ENCODE measurements at regions not wholly inside any gene's neighbourhood (a gene's known extent, or its start where the extent isn't known, plus 50 kb on each side); places are given as distances from the start of the nearest gene placed in this dataset.

DNA sequence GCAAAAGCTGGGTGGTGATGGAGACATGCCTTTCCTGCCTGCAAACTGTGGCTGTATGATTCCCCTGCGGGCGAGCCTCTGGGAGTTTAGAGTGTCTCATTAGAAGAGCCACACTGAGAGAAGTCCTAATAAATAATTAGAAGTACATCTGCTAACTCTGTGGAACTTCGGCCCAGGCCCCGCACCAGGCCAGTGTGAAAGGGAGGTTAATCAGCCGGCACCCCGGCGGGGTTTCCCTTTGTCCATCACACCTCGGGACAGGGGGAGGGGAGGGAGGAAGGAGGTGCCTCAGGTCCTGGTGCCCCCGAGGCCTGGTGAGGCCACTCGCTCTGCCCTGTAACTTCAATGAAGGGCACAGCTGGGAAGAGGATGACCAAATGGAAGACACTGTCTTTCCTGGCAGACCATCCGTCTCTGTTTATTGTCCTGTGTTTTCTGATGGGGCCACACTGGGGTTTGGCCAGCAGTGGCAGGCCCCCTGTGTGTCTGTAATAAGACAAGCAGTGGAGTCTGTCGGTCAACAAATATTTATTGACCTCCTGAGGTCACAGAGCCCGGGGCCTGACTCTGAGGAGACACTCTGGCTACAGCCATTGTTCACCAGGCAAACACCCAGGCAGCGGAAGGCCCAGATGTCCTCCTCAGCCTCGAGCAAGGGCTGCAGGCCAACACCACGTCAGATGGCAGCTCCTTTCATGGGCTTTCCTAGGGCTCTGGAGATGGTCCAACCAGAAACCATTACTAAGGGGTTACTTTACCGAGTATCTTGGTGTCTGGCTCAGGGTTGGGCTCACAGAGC lies 267.5 kb upstream of the RAB4A start (continued):
- TF ChIP-seq HNRNPUL1 (IDR thresholded peaks at IDR 0.05; ENCODE audit: low read depth, low read length): no peak
- TF ChIP-seq, protein P1, sequence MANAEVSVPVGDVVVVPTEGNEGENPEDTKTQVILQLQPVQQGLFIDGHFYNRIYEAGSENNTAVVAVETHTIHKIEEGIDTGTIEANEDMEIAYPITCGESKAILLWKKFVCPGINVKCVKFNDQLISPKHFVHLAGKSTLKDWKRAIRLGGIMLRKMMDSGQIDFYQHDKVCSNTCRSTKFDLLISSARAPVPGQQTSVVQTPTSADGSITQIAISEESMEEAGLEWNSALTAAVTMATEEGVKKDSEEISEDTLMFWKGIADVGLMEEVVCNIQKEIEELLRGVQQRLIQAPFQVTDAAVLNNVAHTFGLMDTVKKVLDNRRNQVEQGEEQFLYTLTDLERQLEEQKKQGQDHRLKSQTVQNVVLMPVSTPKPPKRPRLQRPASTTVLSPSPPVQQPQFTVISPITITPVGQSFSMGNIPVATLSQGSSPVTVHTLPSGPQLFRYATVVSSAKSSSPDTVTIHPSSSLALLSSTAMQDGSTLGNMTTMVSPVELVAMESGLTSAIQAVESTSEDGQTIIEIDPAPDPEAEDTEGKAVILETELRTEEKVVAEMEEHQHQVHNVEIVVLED (CRISPR knock-in tag; IDR thresholded peaks at IDR 0.05; ENCODE audit: borderline replicate concordance): no peak
- no peak for TF ChIP-seq RBM39 (IDR thresholded peaks at IDR 0.05; ENCODE audit: low read depth, low read length, poor library complexity, severe bottlenecking)
- TF ChIP-seq ZFP37 (CRISPR knock-in tag; IDR thresholded peaks at IDR 0.05; ENCODE audit: borderline replicate concordance): no peak
- TF ChIP-seq, protein P2, sequence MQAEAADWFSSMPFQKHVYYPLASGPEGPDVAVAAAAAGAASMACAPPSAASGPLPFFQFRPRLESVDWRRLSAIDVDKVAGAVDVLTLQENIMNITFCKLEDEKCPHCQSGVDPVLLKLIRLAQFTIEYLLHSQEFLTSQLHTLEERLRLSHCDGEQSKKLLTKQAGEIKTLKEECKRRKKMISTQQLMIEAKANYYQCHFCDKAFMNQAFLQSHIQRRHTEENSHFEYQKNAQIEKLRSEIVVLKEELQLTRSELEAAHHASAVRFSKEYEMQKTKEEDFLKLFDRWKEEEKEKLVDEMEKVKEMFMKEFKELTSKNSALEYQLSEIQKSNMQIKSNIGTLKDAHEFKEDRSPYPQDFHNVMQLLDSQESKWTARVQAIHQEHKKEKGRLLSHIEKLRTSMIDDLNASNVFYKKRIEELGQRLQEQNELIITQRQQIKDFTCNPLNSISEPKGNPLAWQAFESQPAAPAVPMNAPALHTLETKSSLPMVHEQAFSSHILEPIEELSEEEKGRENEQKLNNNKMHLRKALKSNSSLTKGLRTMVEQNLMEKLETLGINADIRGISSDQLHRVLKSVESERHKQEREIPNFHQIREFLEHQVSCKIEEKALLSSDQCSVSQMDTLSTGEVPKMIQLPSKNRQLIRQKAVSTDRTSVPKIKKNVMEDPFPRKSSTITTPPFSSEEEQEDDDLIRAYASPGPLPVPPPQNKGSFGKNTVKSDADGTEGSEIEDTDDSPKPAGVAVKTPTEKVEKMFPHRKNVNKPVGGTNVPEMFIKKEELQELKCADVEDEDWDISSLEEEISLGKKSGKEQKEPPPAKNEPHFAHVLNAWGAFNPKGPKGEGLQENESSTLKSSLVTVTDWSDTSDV (CRISPR knock-in tag; IDR thresholded peaks at IDR 0.05): no peak
- TF ChIP-seq, protein P3, sequence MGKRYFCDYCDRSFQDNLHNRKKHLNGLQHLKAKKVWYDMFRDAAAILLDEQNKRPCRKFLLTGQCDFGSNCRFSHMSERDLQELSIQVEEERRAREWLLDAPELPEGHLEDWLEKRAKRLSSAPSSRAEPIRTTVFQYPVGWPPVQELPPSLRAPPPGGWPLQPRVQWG (CRISPR knock-in tag; IDR thresholded peaks at IDR 0.05; ENCODE audit: borderline replicate concordance, low read depth): no peak
- TF ChIP-seq MAZ (IDR thresholded peaks at IDR 0.05; ENCODE audit: borderline replicate concordance, low read depth, low read length): peak; percentile 31; the same call in 1 of the 2 replicates
- TF ChIP-seq MAZ (CRISPR knock-in tag; IDR thresholded peaks at IDR 0.05; ENCODE audit: low read depth): no peak; the same call in 1 of the 2 replicates
- TF ChIP-seq, protein P4, sequence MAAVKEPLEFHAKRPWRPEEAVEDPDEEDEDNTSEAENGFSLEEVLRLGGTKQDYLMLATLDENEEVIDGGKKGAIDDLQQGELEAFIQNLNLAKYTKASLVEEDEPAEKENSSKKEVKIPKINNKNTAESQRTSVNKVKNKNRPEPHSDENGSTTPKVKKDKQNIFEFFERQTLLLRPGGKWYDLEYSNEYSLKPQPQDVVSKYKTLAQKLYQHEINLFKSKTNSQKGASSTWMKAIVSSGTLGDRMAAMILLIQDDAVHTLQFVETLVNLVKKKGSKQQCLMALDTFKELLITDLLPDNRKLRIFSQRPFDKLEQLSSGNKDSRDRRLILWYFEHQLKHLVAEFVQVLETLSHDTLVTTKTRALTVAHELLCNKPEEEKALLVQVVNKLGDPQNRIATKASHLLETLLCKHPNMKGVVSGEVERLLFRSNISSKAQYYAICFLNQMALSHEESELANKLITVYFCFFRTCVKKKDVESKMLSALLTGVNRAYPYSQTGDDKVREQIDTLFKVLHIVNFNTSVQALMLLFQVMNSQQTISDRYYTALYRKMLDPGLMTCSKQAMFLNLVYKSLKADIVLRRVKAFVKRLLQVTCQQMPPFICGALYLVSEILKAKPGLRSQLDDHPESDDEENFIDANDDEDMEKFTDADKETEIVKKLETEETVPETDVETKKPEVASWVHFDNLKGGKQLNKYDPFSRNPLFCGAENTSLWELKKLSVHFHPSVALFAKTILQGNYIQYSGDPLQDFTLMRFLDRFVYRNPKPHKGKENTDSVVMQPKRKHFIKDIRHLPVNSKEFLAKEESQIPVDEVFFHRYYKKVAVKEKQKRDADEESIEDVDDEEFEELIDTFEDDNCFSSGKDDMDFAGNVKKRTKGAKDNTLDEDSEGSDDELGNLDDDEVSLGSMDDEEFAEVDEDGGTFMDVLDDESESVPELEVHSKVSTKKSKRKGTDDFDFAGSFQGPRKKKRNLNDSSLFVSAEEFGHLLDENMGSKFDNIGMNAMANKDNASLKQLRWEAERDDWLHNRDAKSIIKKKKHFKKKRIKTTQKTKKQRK (IDR thresholded peaks at IDR 0.05; ENCODE audit: low read length): no peak
- TF ChIP-seq, protein P5, sequence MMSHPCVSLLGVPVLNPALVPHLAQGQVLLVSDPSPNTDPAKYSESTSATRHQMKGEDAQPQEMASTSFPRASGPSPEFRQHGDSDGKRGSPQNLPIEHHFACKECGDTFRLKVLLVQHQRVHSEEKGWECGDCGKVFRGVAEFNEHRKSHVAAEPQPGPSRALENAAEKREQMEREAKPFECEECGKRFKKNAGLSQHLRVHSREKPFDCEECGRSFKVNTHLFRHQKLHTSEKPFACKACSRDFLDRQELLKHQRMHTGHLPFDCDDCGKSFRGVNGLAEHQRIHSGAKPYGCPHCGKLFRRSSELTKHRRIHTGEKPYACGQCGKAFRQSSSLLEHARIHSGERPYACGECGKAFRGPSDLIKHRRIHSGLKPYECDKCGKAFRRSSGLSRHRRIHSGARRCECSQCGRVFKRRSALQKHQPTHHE (CRISPR knock-in tag; IDR thresholded peaks at IDR 0.05; ENCODE audit: borderline replicate concordance): no peak
- no peak for TF ChIP-seq NONO (IDR thresholded peaks at IDR 0.05)
- no peak; the same call in 1 of the 2 replicates for TF ChIP-seq NONO (CRISPR knock-in tag; conservative IDR thresholded peaks at IDR 0.05)
- no peak for TF ChIP-seq CEBPG (CRISPR knock-in tag; IDR thresholded peaks at IDR 0.05)
- no peak for TF ChIP-seq FOXC1 (CRISPR knock-in tag; IDR thresholded peaks at IDR 0.05; ENCODE audit: borderline replicate concordance)
- TF ChIP-seq NR2F2 (IDR thresholded peaks at IDR 0.05; ENCODE audit: borderline replicate concordance, low read depth): peak; percentile 50; the same call in 1 of the 2 replicates
- TF ChIP-seq STAG1 (CRISPR knock-in tag; IDR thresholded peaks at IDR 0.05): peak; percentile 32; the same call in 1 of the 2 replicates
- no peak for TF ChIP-seq ZNF253 (CRISPR knock-in tag; IDR thresholded peaks at IDR 0.05; ENCODE audit: borderline replicate concordance)
- no peak for TF ChIP-seq ZNF337 (CRISPR knock-in tag; IDR thresholded peaks at IDR 0.05; ENCODE audit: borderline replicate concordance, low read depth)
- no peak for TF ChIP-seq RELA (CRISPR knock-in tag; IDR thresholded peaks at IDR 0.05)
- TF ChIP-seq TCF7 (IDR thresholded peaks at IDR 0.05; ENCODE audit: low read depth): no peak

Data from HepG2 (cell line).